Right lobe of liver (tissue), 4 donors: ENCODE measurements at regions not wholly inside any gene's neighbourhood (a gene's known extent, or its start where the extent isn't known, plus 50 kb on each side); places are given as distances from the start of the nearest gene placed in this dataset.

Source experiments
- CTCF ChIP-seq, 4 donors: fragments of 200-600 bp in 3 of 4; fragments of 450-650 bp in 1 of 4; IDR thresholded peaks; one replicate each; pipeline versions ENCODE4 v1.5.1 to v1.8.0; 2016 to 2022; ENCODE audit warnings: antibody characterized with exemption in 4 of 4, mild to moderate bottlenecking in 2 of 4
- POLR2A ChIP-seq: fragments of 450-650 bp; IDR thresholded peaks from one replicate; pipeline ENCODE4 v1.6.1; 2017; ENCODE audit warnings: antibody characterized with exemption, mild to moderate bottlenecking
- donor health status: DM: no; HTN: no; CAD: no.
- donor health status: DM: no; HTN: no; CAD: no.
- donor health status: DM: no; HTN: yes; CAD: no.

GRCh38 chr1:102726417-102726816 lies 381.9 kb downstream of the COL11A1 start:
- TF ChIP-seq CTCF (IDR thresholded peaks at IDR 0.05) (no peak), POLR2A (no peak)
